DOHH2 (cell line): ENCODE measurements at regions not wholly inside any gene's neighbourhood (a gene's known extent, or its start where the extent isn't known, plus 50 kb on each side); places are given as distances from the start of the nearest gene placed in this dataset.

Experiments
- H3F3A ChIP-seq: fragments of 200-600 bp; sonication (generic), shearing (Covaris generic); 2 replicates; pipeline ENCODE4 v1.6.0; 2016; ENCODE audit warnings: antibody characterized with exemption, mild to moderate bottlenecking; ENCODE audit not compliant: control insufficient read depth, insufficient read depth
- H3K27ac ChIP-seq: fragments of 200-600 bp; sonication (generic); 2 replicates; pipeline ENCODE4 v1.5.1; 2014; ENCODE audit warnings: low read depth, mild to moderate bottlenecking, low read length, moderate library complexity
- H3K27me3 ChIP-seq: fragments of 200-600 bp; sonication (generic); 2 replicates; pipeline ENCODE4 v1.6.1; 2014; ENCODE audit warnings: mild to moderate bottlenecking, low read length, mixed read lengths; ENCODE audit not compliant: control insufficient read depth
- H3K36me3 ChIP-seq: fragments of 200-600 bp; sonication (generic); 2 replicates; pipeline ENCODE4 v1.6.1; 2014; ENCODE audit warnings: mild to moderate bottlenecking, low read length, moderate library complexity, mixed read lengths; ENCODE audit not compliant: control insufficient read depth
- H3K4me1 ChIP-seq: fragments of 200-600 bp; sonication (generic); 2 replicates; pipeline ENCODE4 v1.6.1; 2014; ENCODE audit warnings: mild to moderate bottlenecking, low read length, mixed read lengths; ENCODE audit not compliant: control insufficient read depth
- H3K4me2 ChIP-seq: fragments of 200-600 bp; sonication (generic); 2 replicates; pipeline ENCODE4 v1.6.0; 2014; ENCODE audit warnings: mild to moderate bottlenecking, low read length, moderate library complexity
- H3K4me3 ChIP-seq: fragments of 200-600 bp; sonication (generic); 2 replicates; pipeline ENCODE4 v1.5.1; 2014; ENCODE audit warnings: mild to moderate bottlenecking, low read length, mixed read lengths
- H3K79me2 ChIP-seq: fragments of 200-600 bp; sonication (generic); 2 replicates; pipeline ENCODE4 v1.6.1; 2014; ENCODE audit warnings: mild to moderate bottlenecking, low read length, mixed read lengths; ENCODE audit not compliant: control insufficient read depth
- H3K9me2 ChIP-seq: fragments of 200-600 bp; sonication (generic); replicated peaks from 2 replicates; pipeline ENCODE4 v1.6.1; 2014; ENCODE audit warnings: mild to moderate bottlenecking, low read length, mixed read lengths; ENCODE audit not compliant: control insufficient read depth
- H3K9me3 ChIP-seq: fragments of 200-600 bp; sonication (generic); 2 replicates; pipeline ENCODE4 v1.6.1; 2014; ENCODE audit warnings: antibody characterized with exemption, low read length, mixed read lengths; ENCODE audit not compliant: control insufficient read depth, insufficient read depth
- H4K20me1 ChIP-seq: fragments of 200-600 bp; sonication (generic); 2 replicates; pipeline ENCODE4 v1.6.0; 2014; ENCODE audit warnings: low read depth, mild to moderate bottlenecking, antibody characterized with exemption, low read length, moderate library complexity; ENCODE audit not compliant: control insufficient read depth, insufficient read depth
- EZH2phosphoT487 ChIP-seq: fragments of 200-600 bp; sonication (generic); IDR thresholded peaks from 2 replicates; pipeline ENCODE4 v1.6.1; 2017; ENCODE audit warnings: borderline replicate concordance, mild to moderate bottlenecking, antibody characterized with exemption, low read length, moderate library complexity, mixed read lengths
- TF ChIP-seq, protein P1 (sequence below): fragments of 200-600 bp; sonication (generic); IDR thresholded peaks from one replicate; pipeline ENCODE4 v1.5.1; 2014; ENCODE audit warnings: antibody characterized with exemption, mild to moderate bottlenecking, low read depth, low read length; ENCODE audit not compliant: poor library complexity, severe bottlenecking

GRCh38 chr1:70819785-70820184, 227.8 kb downstream of the PTGER3 start:
- Histone ChIP-seq H3K27ac (no peak overlapping the region), H3K4me3 (no peak overlapping the region), H3K27me3 (no peaks in the 10 kb centered on the region), H3K9me2 (no peaks in the 10 kb centered on the region), H3K79me2 (no peaks in the 10 kb centered on the region), H4K20me1 (no peaks in the 10 kb centered on the region), H3F3A (no peaks in the 10 kb centered on the region), H3K4me2 (no peak overlapping the region), H3K36me3 (no peaks in the 10 kb centered on the region), H3K4me1 (no peaks in the 10 kb centered on the region), H3K9me3 (no peaks in the 10 kb centered on the region)
- TF ChIP-seq EZH2phosphoT487, result no peak
- TF ChIP-seq, protein P1, sequence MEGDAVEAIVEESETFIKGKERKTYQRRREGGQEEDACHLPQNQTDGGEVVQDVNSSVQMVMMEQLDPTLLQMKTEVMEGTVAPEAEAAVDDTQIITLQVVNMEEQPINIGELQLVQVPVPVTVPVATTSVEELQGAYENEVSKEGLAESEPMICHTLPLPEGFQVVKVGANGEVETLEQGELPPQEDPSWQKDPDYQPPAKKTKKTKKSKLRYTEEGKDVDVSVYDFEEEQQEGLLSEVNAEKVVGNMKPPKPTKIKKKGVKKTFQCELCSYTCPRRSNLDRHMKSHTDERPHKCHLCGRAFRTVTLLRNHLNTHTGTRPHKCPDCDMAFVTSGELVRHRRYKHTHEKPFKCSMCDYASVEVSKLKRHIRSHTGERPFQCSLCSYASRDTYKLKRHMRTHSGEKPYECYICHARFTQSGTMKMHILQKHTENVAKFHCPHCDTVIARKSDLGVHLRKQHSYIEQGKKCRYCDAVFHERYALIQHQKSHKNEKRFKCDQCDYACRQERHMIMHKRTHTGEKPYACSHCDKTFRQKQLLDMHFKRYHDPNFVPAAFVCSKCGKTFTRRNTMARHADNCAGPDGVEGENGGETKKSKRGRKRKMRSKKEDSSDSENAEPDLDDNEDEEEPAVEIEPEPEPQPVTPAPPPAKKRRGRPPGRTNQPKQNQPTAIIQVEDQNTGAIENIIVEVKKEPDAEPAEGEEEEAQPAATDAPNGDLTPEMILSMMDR, result no peak

GRCh38 chr1:70820396-70820795, 227.2 kb downstream of the PTGER3 start:
- H3K9me3 ChIP-seq, result no peaks in the 10 kb centered on the region
- H3K9me2 ChIP-seq, result no peaks in the 10 kb centered on the region
- H3K4me1 ChIP-seq, result no peaks in the 10 kb centered on the region
- H3K4me2 ChIP-seq, result no peak overlapping the region
- no peak overlapping the region for H3K4me3 ChIP-seq
- H3K79me2 ChIP-seq, result no peaks in the 10 kb centered on the region
- H3K36me3 ChIP-seq, result no peaks in the 10 kb centered on the region
- no peak overlapping the region for H3K27ac ChIP-seq
- TF ChIP-seq, protein P1, result no peak
- TF ChIP-seq EZH2phosphoT487, result no peak
- H3K27me3 ChIP-seq, result no peaks in the 10 kb centered on the region
- no peaks in the 10 kb centered on the region for H4K20me1 ChIP-seq
- no peaks in the 10 kb centered on the region for H3F3A ChIP-seq

- Histone ChIP-seq H3K27ac (no peak overlapping the region), H3K27me3 (no peaks in the 10 kb centered on the region), H3K79me2 (no peaks in the 10 kb centered on the region), H3F3A (no peaks in the 10 kb centered on the region), H3K4me1 (no peaks in the 10 kb centered on the region), H3K9me2 (no peaks in the 10 kb centered on the region), H3K4me2 (no peak overlapping the region), H3K9me3 (no peaks in the 10 kb centered on the region), H3K4me3 (no peak overlapping the region), H3K36me3 (no peaks in the 10 kb centered on the region), H4K20me1 (no peaks in the 10 kb centered on the region)
- no peak for TF ChIP-seq EZH2phosphoT487
- TF ChIP-seq, protein P1, result no peak
Measured at GRCh38 chr1:70820995-70821394, 226.6 kb downstream of the PTGER3 start.

- TF ChIP-seq, protein P1, result no peak
- TF ChIP-seq EZH2phosphoT487, result no peak
- Histone ChIP-seq H3K79me2 (no peaks in the 10 kb centered on the region), H3F3A (no peaks in the 10 kb centered on the region), H3K4me2 (no peak overlapping the region), H3K27me3 (no peaks in the 10 kb centered on the region), H3K9me2 (no peaks in the 10 kb centered on the region), H4K20me1 (no peaks in the 10 kb centered on the region), H3K27ac (no peak overlapping the region), H3K4me3 (no peak overlapping the region), H3K36me3 (no peaks in the 10 kb centered on the region), H3K4me1 (no peaks in the 10 kb centered on the region), H3K9me3 (no peaks in the 10 kb centered on the region)
Measured at GRCh38 chr1:70826428-70826827, 221.2 kb downstream of the PTGER3 start.
